GDM1 (cell line): ENCODE measurements at regions not wholly inside any gene's neighbourhood (a gene's known extent, or its start where the extent isn't known, plus 50 kb on each side); places are given as distances from the start of the nearest gene placed in this dataset.
"Not testable (repeated sequence)": the region's sequence is repeated elsewhere in the genome, so short reads cannot be mapped to it uniquely, and the experiment has no call there.

Experiments used
- DNase-seq: peaks from one replicate; lab custom pipeline; 2025; lab: John Stamatoyannopoulos, UW

- DNase-seq = no peak
Observed at GRCh38 chr22:49349181-49349835, 478.4 kb downstream of the BRD1 start.

- no peak for DNase-seq
Observed at GRCh38 chr22:49348631-49349030, 479.0 kb downstream of the BRD1 start.

- DNase-seq = no peak
Observed at GRCh38 chr22:49347376-49347775, 480.3 kb downstream of the BRD1 start.

DNA sequence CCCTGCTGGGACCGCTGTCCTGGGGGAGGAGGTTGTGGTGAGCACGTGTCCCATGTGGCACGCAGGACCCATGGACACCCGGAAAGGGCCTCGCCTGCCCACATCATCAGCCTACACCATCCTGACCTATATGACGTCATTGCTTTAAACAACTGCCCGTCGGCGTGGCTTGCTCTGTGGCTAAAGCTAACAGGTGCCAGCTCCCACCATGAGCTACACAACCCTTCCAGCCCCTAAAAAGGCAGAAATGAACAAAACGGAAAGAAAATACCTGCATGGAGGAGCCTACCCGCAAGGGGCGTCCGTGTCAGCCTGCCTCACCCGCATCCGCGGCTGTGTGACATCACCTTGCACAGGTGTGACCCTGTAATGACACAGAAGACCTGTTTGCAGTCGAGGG lies 481.8 kb downstream of the BRD1 start:
- DNase-seq = no peak

GRCh38 chr22:49344656-49345055 lies 483.0 kb downstream of the BRD1 start:
- no peak for DNase-seq

DNA sequence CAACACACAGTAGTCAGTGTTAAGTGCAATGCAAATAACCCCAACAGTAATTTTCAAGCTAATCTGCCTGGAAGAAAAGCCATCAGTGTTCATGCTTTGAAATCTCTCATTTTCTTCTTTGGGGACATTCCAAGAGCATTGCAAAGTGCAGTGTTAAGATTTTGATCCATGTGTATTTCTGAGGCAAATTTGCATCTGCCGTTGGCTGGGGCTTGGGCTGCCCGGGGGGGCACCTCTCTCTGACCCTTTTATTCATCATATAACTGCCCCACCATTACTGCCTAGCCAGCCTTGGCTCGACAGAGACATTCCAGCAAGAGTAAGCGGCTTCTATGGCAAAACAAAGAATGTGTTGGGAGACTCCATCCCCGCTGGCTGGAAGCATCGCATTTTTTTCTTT lies 483.5 kb downstream of the BRD1 start:
- DNase-seq = no peak

DNA sequence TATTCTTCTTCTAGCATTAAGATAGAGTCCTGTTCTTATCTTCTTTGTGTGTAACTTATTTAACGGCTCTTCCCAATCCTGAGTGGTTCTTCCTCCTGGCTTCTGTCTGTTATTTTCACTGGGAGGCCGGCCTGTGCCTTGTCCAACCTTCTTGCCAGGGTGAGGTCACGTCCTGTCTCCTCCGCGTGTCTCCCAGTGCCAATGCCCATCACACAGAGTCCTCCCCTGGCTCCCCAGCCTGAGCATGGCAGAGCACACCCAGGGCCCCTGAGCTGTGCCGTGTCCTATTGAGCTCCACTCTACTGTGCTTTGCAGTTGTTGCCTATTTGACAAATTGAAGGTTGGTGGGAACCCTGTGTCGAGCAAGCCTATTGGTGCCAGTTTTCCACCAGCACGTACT lies 487.3 kb downstream of the BRD1 start:
- no peak for DNase-seq

GRCh38 chr22:49336483-49336882 lies 491.2 kb downstream of the BRD1 start:
- not testable (repeated sequence) for DNase-seq

GRCh38 chr22:49334976-49335375 lies 492.7 kb downstream of the BRD1 start:
- DNase-seq = no peak

DNA sequence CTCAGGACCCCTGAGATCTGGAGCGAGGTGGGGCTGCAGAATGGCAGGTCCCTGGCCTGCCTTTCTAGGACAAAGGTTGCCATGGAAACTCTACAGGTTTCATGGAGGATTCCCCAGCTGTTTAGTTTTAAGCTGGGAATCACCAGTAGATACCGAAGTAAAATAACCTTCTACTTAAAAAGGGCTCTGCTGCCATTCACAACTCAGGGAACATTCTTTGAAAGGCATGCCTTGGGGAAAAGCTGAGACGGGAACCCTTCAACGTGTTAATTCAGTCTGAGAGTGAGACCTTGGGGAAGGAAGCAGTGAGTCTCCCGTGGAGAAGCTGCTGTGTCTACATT lies 493.3 kb downstream of the BRD1 start:
- no peak for DNase-seq

GRCh38 chr22:49333206-49333605 lies 494.5 kb downstream of the BRD1 start:
- no peak for DNase-seq

- no peak for DNase-seq
Observed at GRCh38 chr22:49332691-49333090, 495.0 kb downstream of the BRD1 start.

DNA sequence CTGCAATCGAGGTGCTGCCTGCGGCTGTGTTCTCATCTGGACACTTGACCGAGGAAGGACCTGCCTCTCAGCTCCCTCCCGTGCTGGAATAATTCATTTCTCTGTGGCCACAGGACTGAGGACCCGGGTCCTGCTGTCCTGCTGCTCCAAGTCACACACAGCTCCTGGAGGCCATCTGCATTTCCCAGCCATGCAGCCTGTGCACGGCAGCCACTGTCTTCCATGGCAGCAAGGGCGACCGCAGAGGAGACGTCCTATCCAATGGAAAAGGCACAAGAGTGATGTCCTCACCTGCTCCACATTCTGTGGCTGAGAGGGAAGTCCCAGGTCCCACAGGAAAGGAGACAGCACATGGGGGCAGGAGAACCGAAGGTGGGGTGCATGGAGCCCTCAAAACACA lies 495.8 kb downstream of the BRD1 start:
- no peak for DNase-seq

- no peak for DNase-seq
Observed at GRCh38 chr22:49331223-49331815, 496.4 kb downstream of the BRD1 start.

DNA sequence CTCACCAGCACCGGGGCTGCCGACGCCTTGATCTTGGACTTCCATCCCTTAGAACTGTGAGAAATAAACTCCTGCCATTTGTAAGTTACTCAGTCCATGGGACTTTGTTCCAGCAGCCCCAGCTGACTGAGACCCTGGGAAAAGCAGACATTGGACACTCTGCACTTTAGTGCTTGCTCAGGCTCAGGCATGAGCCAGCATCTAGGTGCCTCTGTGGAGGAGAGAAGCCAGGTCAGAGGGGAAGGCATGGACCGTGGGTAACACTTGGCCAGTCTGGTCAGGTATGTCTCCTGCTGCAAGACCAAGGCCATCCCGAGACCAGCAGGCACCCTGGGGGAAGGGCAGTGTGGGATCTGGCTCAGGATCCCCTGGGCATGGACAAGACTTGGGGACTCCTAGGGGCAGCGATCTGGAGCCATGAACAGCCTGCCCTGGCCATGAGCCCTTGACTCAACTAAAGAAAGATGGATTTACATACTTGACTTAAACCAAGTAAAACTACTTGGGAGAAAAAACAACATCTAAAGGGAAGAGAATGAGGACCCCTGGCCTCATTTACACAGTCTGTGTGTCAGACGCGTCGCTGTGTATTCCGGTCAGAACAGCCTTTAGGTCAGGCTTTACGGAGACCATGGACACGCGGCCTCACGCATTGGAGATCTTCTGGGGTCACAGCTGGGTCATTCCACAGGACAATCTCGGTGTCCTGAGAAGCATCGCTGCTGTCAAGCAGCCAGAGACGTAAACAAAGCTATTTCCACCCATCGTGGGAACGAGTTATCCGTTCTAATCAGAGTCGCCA lies 497.1 kb downstream of the BRD1 start:
- no peak for DNase-seq

DNA sequence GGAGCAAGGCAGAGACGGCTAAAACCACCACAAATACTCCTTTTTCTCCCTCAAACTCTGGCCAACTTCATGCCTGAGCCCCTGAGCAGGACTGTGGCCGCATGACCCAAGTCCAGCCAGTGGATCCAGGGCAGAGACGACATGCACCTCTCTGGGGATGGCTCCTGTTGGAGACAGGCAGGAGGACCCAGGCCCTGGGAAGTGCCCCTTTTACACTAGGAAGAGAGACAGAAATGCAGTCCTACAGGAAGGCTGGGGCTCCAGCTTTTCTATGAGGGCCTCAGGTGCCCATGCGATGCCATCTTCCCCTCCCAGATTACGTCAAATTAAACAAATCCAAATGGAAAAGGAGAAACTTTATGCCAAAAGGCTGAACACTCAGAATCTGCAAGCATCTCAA lies 498.0 kb downstream of the BRD1 start:
- DNase-seq = no peak

DNA sequence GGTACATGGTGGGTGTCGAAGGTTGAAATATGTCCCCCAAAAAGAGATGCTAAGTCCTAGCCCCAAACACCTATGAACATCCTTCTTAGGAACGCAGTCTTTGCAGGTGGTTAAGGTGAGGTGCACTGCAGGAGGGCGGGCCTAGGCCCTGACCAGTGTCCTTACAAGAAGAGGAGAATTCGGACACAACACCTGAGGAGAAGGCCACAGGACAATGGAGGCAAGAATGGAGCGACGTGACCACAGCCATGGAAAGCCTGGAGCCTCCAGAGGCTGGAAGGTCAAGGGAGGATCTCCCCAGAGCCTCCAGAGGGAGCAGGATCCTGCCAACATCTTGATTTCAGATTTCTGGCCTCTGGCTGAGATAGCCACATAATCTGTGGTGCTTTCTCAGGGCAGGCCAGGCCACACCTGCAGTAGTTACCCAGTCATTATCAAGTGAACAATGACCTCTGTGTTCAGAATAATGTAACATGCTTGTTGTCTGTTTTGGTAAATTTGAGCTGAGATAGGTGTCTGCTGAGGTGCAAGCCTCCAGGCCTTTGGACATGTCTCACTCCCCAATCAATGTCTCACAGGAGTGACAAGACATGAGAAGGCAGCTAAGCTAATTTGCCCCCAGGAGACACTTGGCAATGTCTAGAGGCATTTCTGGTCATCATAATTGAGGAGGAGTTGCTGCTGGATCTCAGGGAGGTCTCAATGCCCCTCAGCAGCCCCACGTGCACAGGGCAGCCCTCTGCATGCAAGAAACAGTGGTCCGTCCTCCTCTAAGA lies 498.9 kb downstream of the BRD1 start:
- no peak for DNase-seq

GRCh38 chr22:49328118-49328475 lies 499.6 kb downstream of the BRD1 start:
- no peak for DNase-seq

DNA sequence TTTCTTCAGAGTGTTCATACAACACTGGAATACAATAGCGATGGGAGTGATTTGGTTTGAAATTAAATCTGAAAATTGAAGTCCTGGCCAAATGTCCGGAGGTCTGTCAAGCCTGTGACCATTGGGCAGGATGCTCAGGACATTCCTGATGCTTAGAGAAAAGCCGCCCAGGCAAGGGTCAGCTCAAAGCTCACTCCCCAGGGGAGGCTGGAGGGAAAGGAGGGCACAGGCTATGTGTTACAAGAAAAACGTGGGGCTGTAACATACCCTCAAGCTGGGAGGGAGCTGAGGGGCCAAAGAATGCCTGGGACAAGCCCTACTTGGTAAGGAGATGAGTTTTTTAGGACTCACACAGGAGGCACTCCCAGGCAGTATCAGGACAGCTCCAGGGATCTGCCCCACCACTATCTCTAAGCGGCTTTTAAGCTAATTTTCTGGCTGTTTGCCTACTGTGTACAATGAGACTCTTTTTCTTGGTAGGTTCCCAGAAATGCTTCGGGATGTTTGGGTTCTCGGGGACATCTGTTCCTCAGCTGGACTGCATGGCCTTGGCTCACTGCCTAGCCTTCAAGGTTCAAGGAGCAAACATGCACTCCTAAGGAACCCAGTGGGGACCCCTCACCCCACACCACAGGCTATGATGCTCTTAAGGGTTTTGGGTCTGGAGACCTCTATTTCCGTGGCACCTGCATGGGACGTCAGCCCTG lies 500.1 kb downstream of the BRD1 start:
- DNase-seq = no peak

GRCh38 chr22:49326558-49326957 lies 501.1 kb downstream of the BRD1 start:
- DNase-seq = no peak

GRCh38 chr22:49325531-49326395 lies 501.9 kb downstream of the BRD1 start:
- no peak for DNase-seq
